AG04449 (cell line): ENCODE measurements at regions not wholly inside any gene's neighbourhood (a gene's known extent, or its start where the extent isn't known, plus 50 kb on each side); places are given as distances from the start of the nearest gene placed in this dataset.

Experiments
- CTCF ChIA-PET: fragments of 350-600 bp; formaldehyde crosslinking; extraction: SDS; loops from one replicate; lab custom pipeline; 2021; ENCODE audit warnings: antibody characterized with exemption; lab: Yijun Ruan, JAX
- POLR2A ChIA-PET: fragments of 400-600, 350-600 bp; formaldehyde crosslinking; extraction: SDS; loops from one replicate; lab custom pipeline; 2020; ENCODE audit warnings: antibody characterized with exemption, inconsistent platforms; lab: Yijun Ruan, JAX
- DNase-seq: peaks from one replicate; pipeline ENCODE4 v3.0.0-alpha.2; 2010; ENCODE audit warnings: low read depth, low spot score
- H3K4me3 ChIP-seq: 2 replicates; pipeline ENCODE4 v1.5.1; 2011; ENCODE audit warnings: low read depth, mild to moderate bottlenecking, control low read depth, low read length
- CTCF ChIP-seq: IDR thresholded peaks from one replicate; pipeline ENCODE4 v1.5.1; 2011; ENCODE audit warnings: mild to moderate bottlenecking, moderate library complexity, low read length, control low read depth, inconsistent platforms; ENCODE audit not compliant: insufficient read depth; ENCODE audit errors: missing control alignments

- DNase-seq, result no peak
- ChIA-PET POLR2A (no interaction called here), CTCF (no interaction called here)
- H3K4me3 ChIP-seq, result no peak overlapping the region
- TF ChIP-seq CTCF, result no peak
Measured at GRCh38 chr17:13973960-13974651, 95.2 kb upstream of the COX10 start.

GRCh38 chr17:13977837-13978236 is 91.5 kb upstream of the COX10 start:
- DNase-seq, result no peak
- TF ChIP-seq CTCF, result no peak
- H3K4me3 ChIP-seq, result no peak overlapping the region
- POLR2A ChIA-PET, result interaction anchor here (0.6 kb wide), 1 partner anchor 56 kb away, joined by 3 read pairs; no protein-coding TSS in a partner anchor
- CTCF ChIA-PET, result no interaction called here

GRCh38 chr17:13978478-13978877 is 90.8 kb upstream of the COX10 start:
- CTCF ChIA-PET, result no interaction called here
- POLR2A ChIA-PET, result interaction anchor here (0.6 kb wide), 1 partner anchor 56 kb away, joined by 3 read pairs; no protein-coding TSS in a partner anchor

GRCh38 chr17:13981881-13982280 is 87.4 kb upstream of the COX10 start:
- POLR2A ChIA-PET, result no interaction called here

More at GRCh38 chr17:13978478-13978877, 90.8 kb upstream of the COX10 start:
- H3K4me3 ChIP-seq, result no peak overlapping the region
- TF ChIP-seq CTCF, result no peak
- DNase-seq, result no peak

GRCh38 chr17:13984956-13985355 is 84.3 kb upstream of the COX10 start:
- H3K4me3 ChIP-seq, result no peak overlapping the region
- TF ChIP-seq CTCF, result no peak
- CTCF ChIA-PET, result interaction anchor here (1.0 kb wide), 1 partner anchor 17 kb away, joined by 3 read pairs; no protein-coding TSS in a partner anchor
- no peak for DNase-seq
- POLR2A ChIA-PET, result no interaction called here

More at GRCh38 chr17:13981881-13982280, 87.4 kb upstream of the COX10 start:
- DNase-seq, result no peak
- CTCF ChIA-PET, result no interaction called here
- H3K4me3 ChIP-seq, result no peak overlapping the region
- TF ChIP-seq CTCF, result no peak

- DNase-seq, result no peak
- POLR2A ChIA-PET, result no interaction called here
- H3K4me3 ChIP-seq, result no peak overlapping the region
- CTCF ChIA-PET, result interaction anchor here (1.0 kb wide), 1 partner anchor 11 kb away, joined by 3 read pairs; no protein-coding TSS in a partner anchor
- TF ChIP-seq CTCF, result no peak
Measured at GRCh38 chr17:13986855-13987254, 82.4 kb upstream of the COX10 start.
